Glomerular visceral epithelial cell (primary cell): ENCODE measurements at regions not wholly inside any gene's neighbourhood (a gene's known extent, or its start where the extent isn't known, plus 50 kb on each side); places are given as distances from the start of the nearest gene placed in this dataset.
"Not testable (repeated sequence)": the region's sequence is repeated elsewhere in the genome, so short reads cannot be mapped to it uniquely, and the experiment has no call there.

ENCODE experiments used
- DNase-seq: peaks from one replicate; pipeline ENCODE4 v3.0.0-alpha.2; 2016; ENCODE audit errors: extremely low spot score

GRCh38 chr13:73808318-73808717 lies 325.9 kb downstream of the KLF12 start:
- DNase-seq: no peak

- DNase-seq: not testable (repeated sequence)
These were observed 328.8 kb downstream of the KLF12 start for GRCh38 chr13:73805326-73805958.

GRCh38 chr13:73803997-73804396 lies 330.2 kb downstream of the KLF12 start:
- peak; percentile 1 for DNase-seq

DNA sequence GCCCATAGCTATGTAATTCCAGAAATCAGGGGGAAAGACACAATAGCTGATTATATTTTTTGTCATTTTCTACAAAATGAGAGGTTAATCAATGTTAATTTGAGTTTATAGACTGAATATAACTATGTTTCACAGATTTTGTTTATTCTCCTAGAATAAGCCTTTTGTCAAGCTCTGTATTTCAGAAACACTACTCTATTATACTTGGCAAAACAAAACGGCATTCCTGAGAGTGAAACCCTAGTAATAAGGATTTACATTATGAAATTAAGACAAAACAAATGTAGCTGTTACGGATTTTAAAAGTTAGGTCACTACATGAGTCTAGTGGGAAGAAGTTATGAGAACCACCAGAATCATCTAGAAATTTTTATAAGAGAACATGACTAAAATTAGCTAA lies 334.2 kb downstream of the KLF12 start:
- no peak for DNase-seq

DNA sequence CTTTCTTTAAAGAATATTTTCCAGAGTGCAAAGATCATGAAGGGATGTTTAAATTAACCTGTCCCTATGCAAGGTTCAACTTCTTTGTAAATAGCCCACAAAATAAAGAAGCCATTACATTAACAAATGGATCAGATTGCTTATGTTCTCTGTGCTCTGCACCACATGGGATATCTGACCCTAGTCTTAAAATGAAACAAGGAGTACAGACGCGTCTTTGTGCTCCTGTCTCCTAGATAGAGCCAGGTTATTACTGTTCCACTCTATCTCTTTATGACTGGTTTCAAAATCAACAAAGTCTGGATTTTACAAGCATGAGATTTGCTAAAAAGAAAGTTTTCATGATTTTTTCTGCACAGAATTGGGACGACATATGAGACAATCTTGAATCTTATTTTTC lies 339.4 kb downstream of the KLF12 start:
- no peak for DNase-seq

- no peak for DNase-seq
These were observed 340.8 kb downstream of the KLF12 start for GRCh38 chr13:73793361-73793760.

DNA sequence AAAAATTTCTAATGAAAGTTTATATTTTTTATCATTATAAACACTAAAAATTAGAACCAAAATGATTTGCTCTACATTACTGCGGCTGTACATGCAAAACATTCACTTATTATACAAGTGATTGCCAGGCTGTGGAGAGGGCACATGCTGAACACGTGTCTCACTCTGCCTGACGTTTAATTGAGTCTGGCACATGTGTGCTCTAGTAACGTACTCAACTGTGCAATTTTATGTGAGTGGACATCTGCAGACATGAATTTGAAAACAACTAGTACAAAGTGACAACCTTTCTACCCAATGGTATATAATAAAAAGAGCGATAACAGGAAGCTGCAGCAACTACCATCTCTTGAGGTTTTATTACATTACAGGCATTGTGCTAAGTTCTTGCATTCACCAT lies 341.4 kb downstream of the KLF12 start:
- DNase-seq: no peak

GRCh38 chr13:73782450-73783449 lies 351.5 kb downstream of the KLF12 start:
- no peak for DNase-seq

DNA sequence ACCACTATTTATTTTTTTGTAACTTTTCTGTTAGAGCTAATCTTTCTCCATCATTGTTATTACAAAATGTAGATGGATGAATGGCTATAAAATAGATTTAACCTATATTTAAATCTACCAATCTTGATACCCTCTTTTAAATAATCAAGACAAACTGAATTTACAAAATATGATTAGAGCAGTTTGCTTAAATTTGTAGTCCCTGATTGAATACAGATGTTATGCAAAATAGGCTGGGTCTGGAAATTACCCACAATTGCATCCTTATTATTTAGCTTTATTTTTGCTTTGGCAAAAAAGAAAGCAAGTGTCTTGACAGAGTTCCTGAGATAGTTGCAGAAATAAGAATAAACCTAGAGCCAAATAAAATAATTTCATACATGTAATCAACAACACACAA lies 352.8 kb downstream of the KLF12 start:
- no peak for DNase-seq

GRCh38 chr13:73779881-73780280 lies 354.3 kb downstream of the KLF12 start:
- DNase-seq: no peak

GRCh38 chr13:73778242-73778864 lies 355.9 kb downstream of the KLF12 start:
- no peak for DNase-seq

DNA sequence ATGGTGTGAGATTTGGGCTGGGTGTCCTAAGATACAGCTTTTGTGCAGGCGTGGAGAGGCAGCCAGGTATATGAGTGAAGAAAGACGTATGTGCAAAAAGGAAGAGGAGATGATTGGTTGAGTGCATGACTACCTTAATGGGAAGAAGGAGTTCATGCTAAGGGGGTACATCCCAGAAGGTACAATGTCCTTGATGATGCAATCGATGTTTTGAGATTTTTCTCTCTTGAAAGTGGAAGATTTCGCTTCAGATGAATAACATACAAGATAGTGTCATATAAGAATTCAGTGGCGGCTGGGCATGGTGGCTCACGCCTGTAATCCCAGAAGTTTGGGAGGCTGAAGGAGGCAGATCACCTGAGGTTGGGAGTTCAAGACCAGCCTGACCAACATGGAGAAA lies 357.1 kb downstream of the KLF12 start:
- DNase-seq: no peak

GRCh38 chr13:73776151-73776785 lies 357.9 kb downstream of the KLF12 start:
- DNase-seq: no peak

- DNase-seq: no peak
These were observed 361.0 kb downstream of the KLF12 start for GRCh38 chr13:73773168-73773549.

- DNase-seq: no peak
These were observed 361.6 kb downstream of the KLF12 start for GRCh38 chr13:73772449-73773167.

DNA sequence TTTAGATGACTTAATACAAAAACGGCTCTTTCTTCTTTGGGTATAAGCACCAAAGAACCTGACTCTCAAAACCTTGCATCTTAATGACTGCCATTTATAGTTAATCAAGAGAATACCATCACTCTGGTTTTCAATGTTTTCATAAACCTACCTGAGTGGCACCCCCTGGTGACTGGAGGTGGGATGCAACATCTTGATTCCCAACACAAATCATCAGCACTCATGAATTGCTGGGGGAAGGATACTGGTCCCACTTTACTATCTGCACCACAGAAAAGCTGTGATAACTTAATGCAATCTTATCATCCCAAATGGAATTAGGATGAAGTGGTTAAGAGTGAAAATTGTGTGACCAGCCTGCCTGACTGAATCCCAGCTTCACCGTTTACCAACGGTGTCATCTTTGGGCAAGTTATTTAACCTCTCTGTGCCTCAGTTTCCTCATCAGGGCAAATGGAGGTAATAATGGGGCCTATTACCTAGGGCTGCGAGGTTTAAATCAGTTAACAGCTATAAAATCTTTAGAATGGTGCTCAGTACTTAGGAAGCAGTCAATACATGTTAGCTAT lies 366.4 kb downstream of the KLF12 start:
- DNase-seq: no peak

DNA sequence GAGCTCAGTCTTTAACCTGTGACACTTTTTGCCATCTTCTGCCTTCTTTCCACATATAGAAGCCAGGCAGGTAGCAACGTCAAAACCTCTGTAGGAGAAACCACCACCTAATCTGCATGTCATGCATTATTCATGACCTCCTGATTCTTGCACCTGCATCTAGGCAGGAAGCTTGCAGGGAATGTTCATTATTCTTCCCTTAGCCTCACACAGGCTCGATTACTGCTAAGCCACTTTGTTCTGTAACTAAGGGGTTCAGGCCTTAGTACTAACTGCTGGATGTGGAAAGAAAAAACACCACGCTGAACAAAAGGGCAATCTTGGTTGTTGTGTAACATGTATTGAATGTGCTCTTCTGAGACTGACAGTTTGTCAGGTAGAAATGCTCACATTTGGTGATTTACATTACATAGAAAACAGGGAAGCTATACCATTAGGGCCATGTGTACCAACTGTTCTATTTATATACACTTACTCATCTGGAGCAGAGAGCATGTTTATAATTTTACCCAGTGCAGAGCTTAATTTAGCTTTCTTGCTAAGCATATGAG lies 366.9 kb downstream of the KLF12 start:
- no peak for DNase-seq

DNA sequence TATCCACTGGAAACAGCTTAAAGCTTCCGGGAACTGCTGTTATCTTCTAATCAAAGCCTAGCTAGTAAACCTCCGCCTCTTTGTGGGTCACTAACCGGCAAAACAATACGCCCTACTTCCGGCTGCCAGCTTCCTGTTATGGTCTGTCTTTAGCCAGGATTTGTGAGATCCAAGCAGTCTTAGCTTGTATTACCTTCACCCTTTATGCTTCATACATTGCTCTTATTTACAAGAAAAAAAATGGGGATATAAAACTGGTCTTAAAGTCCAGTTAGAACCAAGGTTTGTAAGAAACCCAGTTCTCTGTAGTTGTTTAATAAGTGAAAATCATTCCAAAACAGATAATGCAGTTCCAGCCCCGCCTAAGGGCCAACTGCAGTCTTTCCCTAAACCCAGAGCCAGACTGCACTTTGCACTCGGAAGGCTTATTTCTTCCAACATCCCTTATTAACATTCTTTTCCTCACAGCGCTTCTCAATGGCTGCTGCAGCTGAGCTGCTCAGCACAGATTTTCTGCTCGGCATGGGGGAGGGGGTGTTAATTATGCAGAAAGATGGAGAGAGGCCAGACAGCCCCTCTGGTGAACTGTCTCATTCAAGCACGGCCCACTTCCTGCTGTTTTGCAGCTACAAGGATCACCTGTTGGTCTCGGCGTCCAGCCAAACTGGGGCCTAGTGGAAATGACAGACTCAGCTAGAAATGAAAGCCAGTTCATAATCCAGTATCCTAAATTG lies 368.4 kb downstream of the KLF12 start:
- peak; percentile 66 for DNase-seq

- DNase-seq: no peak
These were observed 374.8 kb downstream of the KLF12 start for GRCh38 chr13:73759434-73759833.
